Tibial nerve (tissue), 4 donors: ENCODE measurements at regions not wholly inside any gene's neighbourhood (a gene's known extent, or its start where the extent isn't known, plus 50 kb on each side); places are given as distances from the start of the nearest gene placed in this dataset.

Source experiments
- DNase-seq, 2 donors: peaks; one replicate each; pipeline ENCODE4 v3.0.0-alpha.2; 2019; ENCODE audit warnings: low spot score in 2 of 2
- H3K27ac ChIP-seq, 4 donors: fragments of 200-600 bp; sonication (generic) in 3 of 4; one replicate each; pipeline ENCODE4 v1.5.1; 2017 to 2019; ENCODE audit warnings: mild to moderate bottlenecking in 1 of 4
- H3K27me3 ChIP-seq, 2 donors: fragments of 200-600 bp; sonication (generic) in 1 of 2; one replicate each; pipeline versions ENCODE4 v1.5.1 to v1.6.0; 2017 to 2019
- H3K36me3 ChIP-seq, 3 donors: fragments of 200-600 bp; sonication (generic); one replicate each; pipeline ENCODE4 v1.5.1; 2018 to 2019
- H3K4me1 ChIP-seq, 4 donors: fragments of 200-600 bp; sonication (generic) in 3 of 4; one replicate each; pipeline ENCODE4 v1.5.1; 2017 to 2019
- H3K4me3 ChIP-seq, 4 donors: fragments of 200-600 bp; sonication (generic) in 3 of 4; one replicate each; pipeline ENCODE4 v1.5.1; 2017 to 2019; ENCODE audit warnings: mild to moderate bottlenecking in 1 of 4, moderate library complexity in 1 of 4
- H3K9me3 ChIP-seq, 4 donors: fragments of 200-600 bp; sonication (generic) in 3 of 4; one replicate each; pipeline ENCODE4 v1.5.1; 2017 to 2019
- EP300 ChIP-seq, 2 donors: sonication (generic); formaldehyde crosslinking; IDR thresholded peaks; one replicate each; pipeline ENCODE4 v1.6.1; 2017; ENCODE audit warnings: antibody characterized with exemption in 2 of 2, mild to moderate bottlenecking in 1 of 2
- POLR2A ChIP-seq, 2 donors: fragments of 450-650 bp; IDR thresholded peaks; one replicate each; pipeline ENCODE4 v1.6.1; 2017; ENCODE audit warnings: antibody characterized with exemption in 2 of 2, mild to moderate bottlenecking in 2 of 2, moderate library complexity in 2 of 2
- WGBS, 2 donors: methylation state at CpG; one replicate each; pipeline ENCODE4 v1.1.5; 2018; 5-methylcytosine and 5-hydroxymethylcytosine counted together
- TF ChIP-seq, protein P1 (sequence below), 5 experiments: fragments of 200-600 bp in 3 of 5; fragments of 450-650 bp in 2 of 5; sonication (generic) in 3 of 5; IDR thresholded peaks; one replicate each; pipeline ENCODE4 v1.5.1; 2016 to 2019; ENCODE audit warnings: antibody characterized with exemption in 5 of 5, mild to moderate bottlenecking in 3 of 5, moderate library complexity in 2 of 5

DNA sequence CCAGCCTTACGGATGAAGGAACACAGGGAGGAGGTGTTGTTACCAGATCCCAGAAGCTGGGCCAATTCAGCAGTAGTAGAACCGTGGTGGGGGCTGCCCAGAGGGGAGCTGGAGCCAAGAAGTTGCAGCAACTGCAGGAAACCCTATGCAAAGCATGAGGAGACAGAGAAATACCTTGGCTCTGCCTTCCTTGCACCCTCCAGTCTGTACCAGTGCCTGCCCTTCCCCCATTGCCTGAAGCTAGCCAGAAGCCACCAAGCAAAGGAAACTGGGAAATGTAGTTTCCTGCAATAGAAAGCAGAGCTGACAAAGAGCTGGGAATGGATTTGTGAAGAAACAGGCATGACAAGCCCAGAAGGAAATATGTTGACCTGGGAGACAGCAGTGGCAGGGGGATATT is 108.7 kb upstream of the FUNDC1 start:
- TF ChIP-seq, protein P1, sequence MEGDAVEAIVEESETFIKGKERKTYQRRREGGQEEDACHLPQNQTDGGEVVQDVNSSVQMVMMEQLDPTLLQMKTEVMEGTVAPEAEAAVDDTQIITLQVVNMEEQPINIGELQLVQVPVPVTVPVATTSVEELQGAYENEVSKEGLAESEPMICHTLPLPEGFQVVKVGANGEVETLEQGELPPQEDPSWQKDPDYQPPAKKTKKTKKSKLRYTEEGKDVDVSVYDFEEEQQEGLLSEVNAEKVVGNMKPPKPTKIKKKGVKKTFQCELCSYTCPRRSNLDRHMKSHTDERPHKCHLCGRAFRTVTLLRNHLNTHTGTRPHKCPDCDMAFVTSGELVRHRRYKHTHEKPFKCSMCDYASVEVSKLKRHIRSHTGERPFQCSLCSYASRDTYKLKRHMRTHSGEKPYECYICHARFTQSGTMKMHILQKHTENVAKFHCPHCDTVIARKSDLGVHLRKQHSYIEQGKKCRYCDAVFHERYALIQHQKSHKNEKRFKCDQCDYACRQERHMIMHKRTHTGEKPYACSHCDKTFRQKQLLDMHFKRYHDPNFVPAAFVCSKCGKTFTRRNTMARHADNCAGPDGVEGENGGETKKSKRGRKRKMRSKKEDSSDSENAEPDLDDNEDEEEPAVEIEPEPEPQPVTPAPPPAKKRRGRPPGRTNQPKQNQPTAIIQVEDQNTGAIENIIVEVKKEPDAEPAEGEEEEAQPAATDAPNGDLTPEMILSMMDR (IDR thresholded peaks at IDR 0.05), result no peak
- TF ChIP-seq EP300 (IDR thresholded peaks at IDR 0.05) (no peak), POLR2A (IDR thresholded peaks at IDR 0.05) (no peak)
- Histone ChIP-seq H3K4me1 (no peaks in the 10 kb centered on the region), H3K9me3 (no peaks in the 10 kb centered on the region), H3K4me3 (no peak overlapping the region), H3K27me3 (no peaks in the 10 kb centered on the region), H3K36me3 (no peaks in the 10 kb centered on the region), H3K27ac (no peak overlapping the region)
- WGBS, 2 donors, result 18 to 27% methylated on average over 2 of the region's 2 CpGs
- DNase-seq, result no peak

DNA sequence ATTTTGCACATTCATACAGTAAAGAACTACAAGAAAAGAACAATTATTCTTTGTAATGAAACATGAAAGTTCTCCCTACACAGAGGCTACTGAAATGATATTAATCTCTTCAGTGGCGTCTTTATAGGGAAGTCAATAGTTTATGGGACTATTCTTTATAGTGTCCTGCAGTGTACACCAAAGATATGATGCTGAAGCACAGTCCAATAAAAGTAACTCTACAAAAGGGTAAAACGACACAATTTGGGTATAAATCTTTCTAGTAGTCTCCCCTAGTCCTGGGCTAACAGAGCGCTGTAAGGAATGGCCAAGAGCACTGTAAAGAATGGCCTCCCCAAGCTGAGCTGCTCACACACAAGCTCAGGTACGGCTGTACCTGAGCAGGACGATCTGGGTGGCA is 101.1 kb upstream of the FUNDC1 start:
- TF ChIP-seq, protein P1 (IDR thresholded peaks at IDR 0.05), result no peak
- no peak for TF ChIP-seq EP300 (IDR thresholded peaks at IDR 0.05)
- no peak for TF ChIP-seq POLR2A (IDR thresholded peaks at IDR 0.05)
- Histone ChIP-seq H3K27me3 (no peaks in the 10 kb centered on the region), H3K4me3 (no peak overlapping the region), H3K4me1 (no peaks in the 10 kb centered on the region), H3K9me3 (no peaks in the 10 kb centered on the region), H3K27ac (no peak overlapping the region), H3K36me3 (no peaks in the 10 kb centered on the region)
- WGBS, 2 donors, result 54 to 70% methylated on average over 4 to 5 of the region's 5 CpGs
- DNase-seq, result no peak

DNA sequence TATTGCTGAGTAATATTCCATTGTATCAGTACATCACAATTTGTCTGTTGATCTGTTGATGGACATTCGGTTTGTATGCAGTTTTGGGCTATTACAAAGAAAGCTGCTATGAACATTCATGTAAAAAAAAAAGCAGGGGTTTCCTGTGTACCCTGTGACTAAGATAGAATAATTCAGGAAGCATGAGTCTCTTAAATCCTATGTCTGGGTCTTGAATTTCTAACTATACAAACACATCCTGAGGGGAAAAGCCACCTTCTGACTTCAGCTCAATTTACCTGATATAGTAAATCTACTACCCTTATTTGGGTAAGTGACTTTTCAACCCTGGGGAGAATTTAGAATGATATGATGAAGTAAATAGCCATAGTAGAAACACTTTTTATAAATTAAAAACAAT is 94.6 kb upstream of the FUNDC1 start:
- H3K27me3 ChIP-seq, result no peaks in the 10 kb centered on the region
- no peak overlapping the region for H3K4me3 ChIP-seq
- WGBS, 2 donors, result 65 to 70% methylated on average over 1 of the region's 1 CpG
- no peaks in the 10 kb centered on the region for H3K36me3 ChIP-seq
- TF ChIP-seq POLR2A (IDR thresholded peaks at IDR 0.05), result no peak
- TF ChIP-seq, protein P1 (IDR thresholded peaks at IDR 0.05), result no peak
- no peak for TF ChIP-seq EP300 (IDR thresholded peaks at IDR 0.05)
- DNase-seq, result no peak
- no peaks in the 10 kb centered on the region for H3K4me1 ChIP-seq
- H3K9me3 ChIP-seq, result no peaks in the 10 kb centered on the region
- H3K27ac ChIP-seq, result no peak overlapping the region

DNA sequence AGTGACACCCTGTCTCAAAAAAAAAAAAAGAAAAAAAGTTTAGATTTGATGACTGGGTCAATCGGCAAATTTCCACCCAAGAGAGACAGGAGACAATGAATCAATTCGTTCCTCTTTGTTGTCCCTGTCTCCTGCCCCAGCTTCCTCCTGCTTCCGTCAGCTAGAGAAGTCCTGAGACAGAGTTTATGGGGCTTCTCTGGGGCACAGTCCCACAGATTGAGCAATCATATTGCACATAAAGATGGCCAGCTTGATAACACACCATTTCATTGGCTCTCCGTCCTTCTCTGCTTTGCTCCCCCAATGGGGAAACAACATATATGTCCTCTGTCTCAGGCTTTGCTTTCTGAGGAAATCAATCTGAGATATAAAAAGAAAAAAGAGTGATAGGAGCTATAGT is 78.4 kb upstream of the FUNDC1 start:
- TF ChIP-seq EP300 (IDR thresholded peaks at IDR 0.05), result no peak
- TF ChIP-seq POLR2A (IDR thresholded peaks at IDR 0.05), result no peak
- TF ChIP-seq, protein P1 (IDR thresholded peaks at IDR 0.05), result no peak
- Histone ChIP-seq H3K4me3 (no peak overlapping the region), H3K36me3 (no peaks in the 10 kb centered on the region), H3K9me3 (no peaks in the 10 kb centered on the region), H3K27me3 (no peaks in the 10 kb centered on the region), H3K27ac (no peak overlapping the region), H3K4me1 (no peaks in the 10 kb centered on the region)
- no peak for DNase-seq
- WGBS, 2 donors, result 68 to 70% methylated on average over 4 of the region's 4 CpGs

DNA sequence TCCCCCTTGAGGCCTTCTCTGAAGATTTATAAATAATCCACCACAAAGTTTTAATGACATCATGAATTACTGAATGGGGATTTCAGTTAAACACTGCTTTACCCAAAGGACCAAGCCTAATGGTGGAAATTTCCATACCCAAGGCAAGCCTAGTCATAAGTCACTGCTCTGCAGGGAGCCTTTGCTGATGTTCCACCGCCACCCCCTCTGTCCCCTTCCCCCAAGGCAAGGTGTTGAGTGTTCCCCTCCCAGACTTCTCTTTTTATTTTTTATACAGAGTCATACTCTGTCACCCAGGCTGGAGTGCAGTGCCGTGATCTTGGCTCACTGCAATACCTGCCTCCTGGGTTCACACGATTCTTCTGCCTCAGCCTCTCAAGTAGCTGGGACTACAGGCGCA is 76.4 kb upstream of the FUNDC1 start:
- no peak overlapping the region for H3K4me3 ChIP-seq
- no peaks in the 10 kb centered on the region for H3K9me3 ChIP-seq
- H3K36me3 ChIP-seq, result no peaks in the 10 kb centered on the region
- TF ChIP-seq, protein P1 (IDR thresholded peaks at IDR 0.05), result no peak
- no peak for TF ChIP-seq POLR2A (IDR thresholded peaks at IDR 0.05)
- TF ChIP-seq EP300 (IDR thresholded peaks at IDR 0.05), result no peak
- H3K4me1 ChIP-seq, result no peaks in the 10 kb centered on the region
- H3K27me3 ChIP-seq, result no peaks in the 10 kb centered on the region
- no peak overlapping the region for H3K27ac ChIP-seq
- no peak for DNase-seq
- 79 to 92% methylated on average over 4 of the region's 4 CpGs for WGBS, 2 donors
